ENCODE measurements at regions not wholly inside any gene's neighbourhood (a gene's known extent, or its start where the extent isn't known, plus 50 kb on each side); places are given as distances from the start of the nearest gene placed in this dataset.
"Not testable (repeated sequence)": the region's sequence is repeated elsewhere in the genome, so short reads cannot be mapped to it uniquely, and the experiment has no call there.

DNA sequence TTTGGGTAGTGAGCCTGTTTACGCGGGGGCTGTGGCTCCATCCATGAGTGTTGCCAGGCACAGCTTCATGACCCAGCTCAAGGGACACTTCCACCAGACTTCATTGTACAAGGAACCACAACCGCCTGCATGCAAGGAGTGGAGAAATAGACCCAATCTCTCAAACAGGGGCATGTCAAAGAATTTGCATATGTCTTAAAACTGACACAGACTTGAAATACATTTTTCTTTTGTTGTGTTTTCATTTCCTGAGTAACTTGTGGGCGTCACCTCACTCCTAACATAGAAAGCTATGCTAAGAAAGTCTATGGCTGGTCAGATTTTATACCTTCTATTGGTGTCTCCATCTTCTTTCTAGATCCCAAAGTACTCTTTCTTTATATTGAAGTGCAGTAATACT, 266.2 kb upstream of the RNF32 start:
- no peak for DNase-seq

GRCh38 chr7:156369929-156370328, 270.6 kb upstream of the RNF32 start:
- DNase-seq: not testable (repeated sequence)

DNA sequence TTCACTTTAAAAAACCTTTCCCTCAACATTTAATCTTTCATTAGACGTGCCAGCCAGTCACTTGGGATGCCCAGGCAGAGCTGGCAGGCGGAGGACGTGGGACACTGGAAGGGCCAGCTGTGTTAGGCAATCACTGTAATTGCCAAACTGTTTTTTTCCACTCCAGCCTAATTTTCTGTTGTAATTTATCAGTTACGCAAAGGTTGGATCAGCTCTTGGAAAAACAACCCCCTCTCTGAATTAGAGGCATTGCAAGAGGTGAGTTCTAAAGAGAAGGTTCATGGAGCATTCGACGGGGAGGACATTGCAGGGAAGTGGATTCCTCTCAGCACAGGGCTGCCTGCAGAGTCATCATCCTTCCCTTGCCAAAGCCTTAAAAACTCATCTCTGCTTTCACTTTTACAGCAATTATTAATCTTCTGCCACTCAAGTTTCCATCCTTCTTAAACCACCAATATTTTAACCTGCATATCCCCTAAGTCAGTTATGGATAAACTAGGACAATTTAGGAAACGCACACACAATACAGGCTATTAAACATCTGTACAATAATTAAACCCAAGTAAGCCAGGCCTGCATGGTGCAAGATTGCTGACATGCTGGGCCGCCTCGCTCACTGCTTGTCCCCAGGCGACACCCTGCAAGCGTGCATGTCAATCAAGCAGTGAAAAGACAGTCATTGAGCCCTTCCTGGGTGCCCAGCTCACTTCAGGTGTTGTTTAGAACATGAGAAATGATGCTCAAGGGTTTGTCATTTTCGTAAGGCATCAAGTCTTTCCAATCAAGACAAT, 272.3 kb upstream of the RNF32 start:
- DNase-seq: no peak

DNA sequence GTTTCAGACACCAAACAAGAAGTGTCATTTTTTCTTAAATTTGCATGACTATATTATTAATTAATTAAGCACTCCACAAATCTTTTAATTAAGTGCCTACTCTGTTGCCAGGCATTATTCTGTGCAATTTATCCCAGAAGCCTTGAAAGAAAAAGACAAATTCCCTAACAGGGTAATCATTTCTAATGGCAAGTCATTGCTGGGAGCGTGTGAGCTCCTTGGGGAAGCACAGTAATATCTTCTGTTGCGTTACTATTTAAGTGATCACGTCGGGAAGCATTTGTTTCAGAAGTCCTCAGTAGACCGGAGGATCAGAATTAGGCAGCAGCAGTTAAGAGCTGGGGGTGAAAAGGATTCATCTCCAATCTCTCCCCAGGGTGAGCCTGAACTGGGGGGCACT, 276.8 kb upstream of the RNF32 start:
- no peak for DNase-seq

DNA sequence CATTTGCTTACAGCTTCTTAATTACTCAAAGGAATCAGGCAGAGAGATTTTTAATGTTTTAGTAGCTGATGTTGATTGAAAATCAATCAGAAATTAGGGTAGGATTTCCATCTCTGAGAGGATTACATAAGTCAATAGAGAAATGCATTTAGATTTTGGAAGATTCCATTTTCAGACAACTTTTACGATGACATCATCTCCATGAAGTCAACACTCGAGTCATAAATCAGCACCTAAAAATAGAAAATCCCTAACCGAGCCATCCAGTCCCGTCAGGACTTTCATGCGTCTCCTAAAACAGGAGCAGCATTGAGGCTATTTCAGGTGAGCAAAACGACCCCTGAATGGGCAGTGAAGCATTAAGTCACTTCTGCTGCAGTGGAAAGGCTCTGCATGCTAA, 279.7 kb upstream of the RNF32 start:
- no peak for DNase-seq

- no peak for DNase-seq
These were observed 284.0 kb upstream of the RNF32 start for GRCh38 chr7:156356551-156356950.

DNA sequence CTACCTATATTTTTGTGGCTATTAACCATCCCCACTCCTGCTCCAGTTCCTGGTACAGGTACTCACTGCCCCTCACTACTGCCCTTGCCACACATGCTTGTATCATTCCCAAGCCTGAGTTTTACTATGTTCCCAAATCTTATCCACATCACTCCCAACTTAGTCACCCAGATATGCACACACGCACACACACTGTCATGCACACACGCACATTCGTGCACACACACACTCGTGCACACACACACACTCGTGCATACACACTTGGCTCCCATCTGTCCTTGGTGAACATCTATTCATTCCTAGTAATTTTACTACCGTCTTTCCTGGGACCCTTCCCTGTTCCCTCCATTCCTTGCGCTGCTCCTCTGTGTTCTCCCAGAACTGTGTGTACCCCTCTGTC, 287.2 kb upstream of the RNF32 start:
- DNase-seq: no peak

GRCh38 chr7:156347703-156348248, 292.8 kb upstream of the RNF32 start:
- DNase-seq: not testable (repeated sequence)

- no peak for DNase-seq
These were observed 293.4 kb upstream of the RNF32 start for GRCh38 chr7:156347132-156347531.

- no peak for DNase-seq
These were observed 296.0 kb upstream of the RNF32 start for GRCh38 chr7:156344595-156344994.

DNA sequence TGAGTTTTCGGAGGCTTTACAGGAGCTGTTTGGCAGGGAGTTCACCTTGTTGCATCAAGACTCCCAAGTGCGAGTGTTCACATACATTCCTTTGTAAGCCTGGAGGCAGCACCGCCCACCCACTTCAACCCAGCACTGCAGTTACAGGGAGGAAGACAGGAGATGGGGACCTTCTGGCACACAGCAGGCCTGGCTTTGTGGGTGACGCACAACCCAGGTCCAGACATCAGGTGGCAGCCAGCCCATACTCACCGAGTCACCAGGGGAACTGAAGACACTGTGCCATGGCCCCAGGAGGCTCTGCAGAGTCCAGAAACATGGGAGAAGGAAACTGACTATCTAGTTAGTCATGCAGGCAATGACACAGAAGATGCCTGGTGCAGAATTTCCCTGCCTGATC, 305.9 kb upstream of the RNF32 start:
- DNase-seq: no peak

DNA sequence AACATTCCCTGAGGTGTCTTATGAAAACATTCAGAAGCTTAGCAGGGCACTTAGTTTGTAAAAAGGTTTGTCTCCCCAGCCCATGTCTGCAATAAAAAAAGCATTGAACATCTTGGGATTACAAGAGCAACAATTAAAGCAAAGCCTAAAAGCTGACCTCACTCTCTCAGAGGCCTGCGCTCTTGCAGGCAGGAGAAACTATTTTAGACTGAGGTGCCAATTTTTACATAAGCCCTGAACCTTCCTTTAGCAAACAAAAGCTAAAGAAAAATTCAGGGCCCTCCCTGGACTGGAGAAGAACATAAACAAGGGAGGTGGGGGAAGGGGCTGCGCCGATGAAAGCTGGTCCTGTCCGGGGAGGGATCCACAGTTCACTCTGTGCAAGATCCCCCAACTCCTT, 312.7 kb upstream of the RNF32 start:
- DNase-seq: no peak

GRCh38 chr7:156327474-156327873, 313.1 kb upstream of the RNF32 start:
- no peak for DNase-seq

DNA sequence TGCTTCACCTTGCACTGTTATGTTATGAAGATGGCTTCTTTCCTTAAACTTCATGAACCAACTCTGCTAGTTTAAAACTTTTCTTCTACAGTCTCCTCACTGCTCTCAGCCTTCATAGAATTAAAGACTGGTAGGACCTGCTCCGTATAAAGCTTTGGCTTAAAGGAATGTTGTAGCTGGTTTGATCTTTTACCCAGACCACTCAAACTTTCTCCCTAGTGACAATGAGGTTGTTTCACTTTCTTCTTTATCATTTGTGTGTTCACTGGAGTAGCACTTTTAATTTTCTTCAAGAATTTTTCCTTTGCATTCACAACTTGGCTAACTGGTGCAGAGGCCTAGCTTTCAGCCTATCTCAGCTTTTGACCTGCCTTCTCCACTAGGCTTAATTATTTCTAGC, 316.4 kb upstream of the RNF32 start:
- no peak for DNase-seq

DNA sequence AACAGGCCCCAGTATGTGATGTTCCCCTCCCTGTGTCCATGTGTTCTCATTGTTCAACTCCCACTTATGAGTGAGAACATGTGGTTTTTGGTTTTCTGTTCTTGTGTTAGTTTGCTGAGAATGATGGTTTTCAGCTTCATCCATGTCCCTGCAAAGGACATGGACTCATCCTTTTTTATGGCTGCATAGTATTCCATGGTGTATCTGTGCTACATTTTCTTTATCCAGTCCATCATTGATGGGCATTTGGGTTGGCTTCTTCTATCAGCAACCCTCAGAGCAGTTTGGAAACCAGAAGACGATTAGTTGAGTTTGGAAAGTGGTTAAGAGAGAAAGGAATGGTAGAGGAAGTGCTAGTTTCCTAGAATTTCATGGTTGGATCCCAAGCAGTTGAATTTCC, 319.1 kb upstream of the RNF32 start:
- DNase-seq: not testable (repeated sequence)

DNA sequence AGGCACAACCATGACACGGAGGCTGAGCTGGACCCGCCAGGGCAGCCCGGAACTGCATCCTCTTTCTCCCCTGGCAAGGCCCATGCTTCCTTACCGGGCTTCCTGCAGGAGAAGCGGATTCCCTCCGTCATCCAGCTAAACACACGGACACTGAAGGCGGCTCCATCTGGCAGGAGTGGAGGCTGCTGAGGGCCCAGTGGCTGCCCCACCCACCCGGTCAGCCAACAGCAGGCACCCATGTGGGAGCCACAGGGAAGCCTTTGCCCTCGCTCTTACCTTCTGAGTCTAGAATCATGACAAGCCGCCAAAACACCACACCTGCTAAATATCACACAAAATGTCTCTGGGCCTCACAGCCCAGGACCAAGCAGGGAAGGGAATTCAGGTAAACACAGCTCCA, 321.6 kb upstream of the RNF32 start:
- no peak for DNase-seq

- no peak for DNase-seq
These were observed 322.1 kb upstream of the RNF32 start for GRCh38 chr7:156318426-156318825.

GRCh38 chr7:156309016-156309620, 331.5 kb upstream of the RNF32 start:
- no peak for DNase-seq

GRCh38 chr7:156307193-156307592, 333.4 kb upstream of the RNF32 start:
- DNase-seq: no peak

DNA sequence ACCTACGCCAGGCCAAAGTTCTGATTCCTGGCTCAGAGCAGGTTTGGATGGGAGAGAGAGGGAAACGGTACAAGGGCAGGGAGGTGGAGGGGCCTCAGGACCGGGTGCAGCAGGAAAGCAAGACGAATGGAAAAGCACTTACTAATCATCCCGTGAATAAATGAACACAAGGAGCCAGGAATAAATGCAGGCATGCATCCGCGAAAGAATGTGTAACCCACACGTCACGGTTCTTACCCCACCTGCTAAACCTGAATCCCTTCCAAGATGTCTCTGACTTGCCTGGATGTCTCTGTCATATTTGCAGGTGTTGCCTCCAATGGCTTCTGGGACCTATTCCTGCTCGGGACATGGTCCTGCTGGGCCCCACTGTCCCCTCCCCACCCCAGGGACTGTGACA, 335.2 kb upstream of the RNF32 start:
- no peak for DNase-seq

GRCh38 chr7:156282816-156283215, 357.8 kb upstream of the RNF32 start:
- DNase-seq: no peak

DNA sequence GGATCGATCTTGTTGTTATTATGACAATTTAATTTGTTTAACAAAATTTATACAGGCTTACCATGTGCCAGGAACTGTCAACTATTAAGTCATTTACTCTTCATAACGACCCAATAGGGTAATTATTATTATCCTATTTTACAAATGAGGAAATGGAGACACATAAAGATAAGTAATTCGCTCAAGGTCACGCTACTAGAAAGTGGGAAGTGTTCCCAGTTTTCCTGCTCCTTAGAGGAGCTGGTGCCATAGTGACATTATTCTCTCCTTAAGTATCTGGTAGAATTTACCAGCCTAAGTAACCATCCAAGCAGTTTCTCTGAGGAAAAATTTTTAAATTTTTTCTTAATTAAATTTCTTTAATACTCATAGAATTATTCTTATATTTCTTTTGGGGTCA, 360.9 kb upstream of the RNF32 start:
- no peak for DNase-seq

GRCh38 chr7:156275292-156275691, 365.3 kb upstream of the RNF32 start:
- no peak for DNase-seq

DNA sequence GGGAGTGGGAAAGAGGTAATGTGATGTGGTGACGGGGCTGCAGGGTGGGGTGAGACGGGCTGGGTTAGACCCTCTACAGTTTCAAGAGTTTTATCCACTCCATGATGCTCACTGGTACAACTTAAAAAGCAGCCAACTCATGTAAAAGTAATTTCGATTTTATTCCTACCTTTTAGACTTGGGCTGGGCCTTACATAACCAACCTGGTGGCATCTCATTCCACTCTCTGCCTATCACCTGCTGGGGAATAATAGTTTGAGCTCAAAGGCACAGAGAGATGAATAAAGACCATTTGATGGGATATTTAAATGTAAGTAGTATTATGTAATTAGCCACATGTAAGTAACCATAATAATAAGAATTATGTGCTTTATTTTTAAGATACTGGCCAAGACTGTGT, 366.0 kb upstream of the RNF32 start:
- DNase-seq: no peak

DNA sequence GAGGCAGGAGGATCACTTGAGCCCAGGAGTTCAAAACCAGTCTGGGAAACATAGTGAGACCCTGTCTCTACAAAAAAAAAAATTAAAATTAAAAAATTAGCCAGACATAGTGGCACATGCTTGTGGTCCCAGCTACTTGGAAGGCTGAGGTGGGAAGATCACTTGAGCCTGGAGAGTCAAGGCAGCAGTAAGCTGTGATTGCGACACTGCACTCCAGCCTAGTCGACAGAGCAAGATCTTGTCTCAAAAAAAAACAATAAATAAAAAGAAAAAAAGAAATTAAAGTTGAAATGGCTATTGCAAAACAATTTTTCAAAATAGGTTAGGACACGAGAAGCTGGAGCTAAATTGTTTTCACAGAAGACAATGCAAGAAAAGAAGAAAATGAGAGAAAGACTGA, 379.0 kb upstream of the RNF32 start:
- no peak for DNase-seq
